ENCODE measurements at regions not wholly inside any gene's neighbourhood (a gene's known extent, or its start where the extent isn't known, plus 50 kb on each side); places are given as distances from the start of the nearest gene placed in this dataset.
"Not testable (repeated sequence)": the region's sequence is repeated elsewhere in the genome, so short reads cannot be mapped to it uniquely, and the experiment has no call there.

- DNase-seq: no peak
These were observed 1070.7 kb upstream of the NOVA1 start for GRCh38 chr14:27668531-27668930.

- DNase-seq: no peak
These were observed 1074.2 kb upstream of the NOVA1 start for GRCh38 chr14:27672047-27672446.

- DNase-seq: not testable (repeated sequence)
These were observed 1075.2 kb upstream of the NOVA1 start for GRCh38 chr14:27672811-27673737.

GRCh38 chr14:27686137-27686536, 1080.5 kb upstream of the FOXG1 start:
- DNase-seq: no peak

GRCh38 chr14:27688841-27689444, 1077.6 kb upstream of the FOXG1 start:
- no peak for DNase-seq

GRCh38 chr14:27712364-27712763, 1054.2 kb upstream of the FOXG1 start:
- DNase-seq: no peak

GRCh38 chr14:27715561-27715960, 1051.0 kb upstream of the FOXG1 start:
- no peak for DNase-seq

- DNase-seq: no peak
These were observed 1044.8 kb upstream of the FOXG1 start for GRCh38 chr14:27721760-27722159.

GRCh38 chr14:27725482-27725881, 1041.1 kb upstream of the FOXG1 start:
- DNase-seq: no peak

GRCh38 chr14:27727251-27727770, 1039.3 kb upstream of the FOXG1 start:
- no peak for DNase-seq

GRCh38 chr14:27730204-27730603, 1036.4 kb upstream of the FOXG1 start:
- no peak for DNase-seq

GRCh38 chr14:27739657-27740156, 1026.9 kb upstream of the FOXG1 start:
- no peak for DNase-seq

GRCh38 chr14:27750114-27750513, 1016.5 kb upstream of the FOXG1 start:
- DNase-seq: no peak

GRCh38 chr14:27757642-27758041, 1008.9 kb upstream of the FOXG1 start:
- not testable (repeated sequence) for DNase-seq

- not testable (repeated sequence) for DNase-seq
These were observed 1006.2 kb upstream of the FOXG1 start for GRCh38 chr14:27760367-27760766.

GRCh38 chr14:27799066-27800028, 967.2 kb upstream of the FOXG1 start:
- DNase-seq: not testable (repeated sequence)

- DNase-seq: not testable (repeated sequence)
These were observed 948.7 kb upstream of the FOXG1 start for GRCh38 chr14:27817746-27818430.

GRCh38 chr14:27826149-27826548, 940.4 kb upstream of the FOXG1 start:
- peak; percentile 2 for DNase-seq

- not testable (repeated sequence) for DNase-seq
These were observed 934.6 kb upstream of the FOXG1 start for GRCh38 chr14:27831978-27832377.

- DNase-seq: not testable (repeated sequence)
These were observed 933.6 kb upstream of the FOXG1 start for GRCh38 chr14:27833001-27833400.

GRCh38 chr14:27836386-27836785, 930.2 kb upstream of the FOXG1 start:
- no peak for DNase-seq
